Right lobe of liver (tissue), 4 donors: ENCODE measurements at regions not wholly inside any gene's neighbourhood (a gene's known extent, or its start where the extent isn't known, plus 50 kb on each side); places are given as distances from the start of the nearest gene placed in this dataset.

Experiments
- CTCF ChIP-seq, 4 donors: fragments of 200-600 bp in 3 of 4; fragments of 450-650 bp in 1 of 4; IDR thresholded peaks; one replicate each; pipeline versions ENCODE4 v1.5.1 to v1.8.0; 2016 to 2022; ENCODE audit warnings: antibody characterized with exemption in 4 of 4, mild to moderate bottlenecking in 2 of 4
- POLR2A ChIP-seq: fragments of 450-650 bp; IDR thresholded peaks from one replicate; pipeline ENCODE4 v1.6.1; 2017; ENCODE audit warnings: antibody characterized with exemption, mild to moderate bottlenecking
- donor health status: DM: no; HTN: no; CAD: no.
- donor health status: DM: no; HTN: no; CAD: no.
- donor health status: DM: no; HTN: yes; CAD: no.

GRCh38 chr5:28117691-28118090 lies 1079.3 kb upstream of the CDH9 start:
- TF ChIP-seq POLR2A (no peak), CTCF (IDR thresholded peaks at IDR 0.05) (no peak)
